ENCODE measurements at regions not wholly inside any gene's neighbourhood (a gene's known extent, or its start where the extent isn't known, plus 50 kb on each side); places are given as distances from the start of the nearest gene placed in this dataset.

- TF ChIP-seq CTCF (IDR thresholded peaks at IDR 0.05; ENCODE audit: insufficient read depth, low read length, poor library complexity, severe bottlenecking), result no peak
- TF ChIP-seq EZH2phosphoT487 (conservative IDR thresholded peaks at IDR 0.05; ENCODE audit: low read length), result no peak
Measured at GRCh38 chr10:61346796-61347413, 106.3 kb downstream of the TMEM26 start.

All from SU-DHL-6 (cell line).